Stimulated activated CD8-positive, alpha-beta memory T cell treated with anti-CD3 and anti-CD28 coated beads, Interleukin-15, amount 100 ng/mL, for 1 hour (primary cell): ENCODE measurements at regions not wholly inside any gene's neighbourhood (a gene's known extent, or its start where the extent isn't known, plus 50 kb on each side); places are given as distances from the start of the nearest gene placed in this dataset.
"Not testable (repeated sequence)": the region's sequence is repeated elsewhere in the genome, so short reads cannot be mapped to it uniquely, and the experiment has no call there.

Experiments used
- DNase-seq: peaks from one replicate; pipeline ENCODE4 v3.0.0-alpha.2; 2020; ENCODE audit warnings: low read depth

DNA sequence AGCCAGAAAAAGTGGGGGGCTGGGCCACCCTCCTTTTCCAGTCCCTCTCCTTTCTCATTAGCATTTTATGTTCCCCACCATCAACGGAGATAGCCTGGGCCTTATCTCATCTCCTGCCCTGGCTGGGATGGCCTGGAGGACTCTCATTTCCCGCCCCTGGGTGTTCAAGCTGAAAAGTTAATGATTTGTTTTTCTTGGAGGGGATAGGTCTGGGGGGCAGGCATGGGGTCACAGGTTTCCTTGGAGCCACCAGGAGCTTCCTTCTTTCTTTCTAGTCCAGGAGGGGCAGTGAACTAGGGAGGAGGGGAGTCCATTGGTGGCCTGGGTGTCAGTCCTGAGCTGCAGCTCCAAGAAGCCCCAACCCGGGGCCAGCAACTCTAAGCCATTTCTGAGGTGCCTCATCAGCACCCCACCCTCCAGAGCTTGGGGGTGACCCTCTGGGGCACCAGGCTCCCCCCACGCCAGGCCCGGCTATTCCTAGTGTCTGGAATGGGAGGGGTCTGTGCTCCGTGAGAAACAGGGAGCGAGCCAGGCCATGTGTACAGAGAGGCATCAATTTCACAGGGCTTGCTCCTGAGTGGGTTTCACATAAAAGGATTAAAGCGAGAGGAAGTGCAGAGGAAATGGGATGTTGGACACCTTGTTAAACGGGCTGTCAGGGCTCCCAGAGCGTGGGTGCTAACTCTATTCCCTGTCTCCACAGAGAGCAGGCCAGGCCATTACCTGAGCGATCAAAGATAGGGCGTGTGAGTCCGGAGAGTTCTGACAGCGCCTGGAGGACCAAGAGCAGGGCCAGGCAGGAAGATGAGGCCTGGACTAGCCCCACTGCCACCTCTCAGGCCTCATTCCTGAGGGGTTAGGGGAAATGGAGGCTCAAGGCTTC lies 90.6 kb upstream of the LHX1 start:
- DNase-seq = no peak

- DNase-seq = no peak
Measured at GRCh38 chr17:36848008-36848902, 89.0 kb upstream of the LHX1 start.

DNA sequence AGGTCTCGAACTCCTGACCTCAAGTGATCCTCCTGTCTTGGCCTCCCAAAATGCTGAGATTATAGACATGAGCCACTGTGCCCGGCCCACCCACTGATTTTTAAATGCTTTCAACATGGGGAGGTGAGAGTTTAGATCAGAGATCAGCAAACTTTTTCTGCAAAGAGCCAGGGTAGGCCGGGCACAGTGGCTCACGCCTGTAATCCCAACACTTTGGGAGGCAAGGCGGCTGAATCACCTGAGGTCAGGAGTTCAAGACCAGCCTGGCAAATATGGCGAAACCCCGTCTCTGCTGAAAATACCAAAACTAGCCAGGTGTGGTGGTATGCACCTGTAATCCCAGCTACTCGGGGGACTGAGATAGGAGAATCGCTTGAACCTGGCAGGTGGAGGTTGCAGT lies 88.3 kb upstream of the LHX1 start:
- DNase-seq = not testable (repeated sequence)

DNA sequence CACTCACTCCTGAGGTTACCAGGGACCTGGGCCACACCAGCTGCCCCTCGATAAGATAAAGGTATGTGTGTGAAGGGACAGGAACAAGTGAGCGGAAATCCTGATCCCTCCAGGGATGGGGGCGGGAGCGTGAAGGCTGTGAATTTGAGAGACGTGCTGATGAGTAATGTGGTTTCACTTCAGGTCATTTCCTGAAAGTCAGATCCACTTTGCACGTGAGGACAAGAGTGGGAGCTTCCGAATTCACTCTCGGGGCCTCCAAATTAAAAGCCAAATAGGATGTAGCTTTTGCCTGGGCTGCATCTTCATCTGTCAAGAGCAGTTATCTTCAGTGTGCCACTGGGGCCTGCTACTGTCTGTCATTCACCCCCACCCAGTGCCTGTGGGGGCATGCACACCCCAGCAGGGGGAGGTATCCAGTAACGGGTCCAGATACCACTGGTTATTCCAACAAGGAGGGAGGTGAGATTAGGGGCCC lies 87.4 kb upstream of the LHX1 start:
- DNase-seq = no peak

DNA sequence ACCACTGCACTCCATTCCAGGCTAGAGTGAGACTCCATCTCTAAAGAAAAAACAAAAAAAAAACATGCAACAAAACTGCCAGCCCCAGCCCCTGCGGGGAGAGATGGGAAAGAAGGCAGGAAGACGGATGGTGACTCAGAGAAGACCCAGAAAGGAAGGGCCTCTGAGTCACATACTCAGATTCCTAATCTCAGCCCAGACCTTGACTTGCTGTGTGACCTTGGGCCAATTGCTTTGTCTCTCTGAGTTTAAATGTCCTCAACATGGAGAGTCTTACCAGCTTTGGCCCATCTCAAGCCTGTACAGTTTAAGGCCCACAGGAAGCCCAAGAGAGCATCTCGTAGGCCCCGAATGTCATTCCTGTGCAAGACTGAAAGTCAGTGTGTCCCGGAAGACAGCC lies 86.5 kb upstream of the LHX1 start:
- DNase-seq = no peak

DNA sequence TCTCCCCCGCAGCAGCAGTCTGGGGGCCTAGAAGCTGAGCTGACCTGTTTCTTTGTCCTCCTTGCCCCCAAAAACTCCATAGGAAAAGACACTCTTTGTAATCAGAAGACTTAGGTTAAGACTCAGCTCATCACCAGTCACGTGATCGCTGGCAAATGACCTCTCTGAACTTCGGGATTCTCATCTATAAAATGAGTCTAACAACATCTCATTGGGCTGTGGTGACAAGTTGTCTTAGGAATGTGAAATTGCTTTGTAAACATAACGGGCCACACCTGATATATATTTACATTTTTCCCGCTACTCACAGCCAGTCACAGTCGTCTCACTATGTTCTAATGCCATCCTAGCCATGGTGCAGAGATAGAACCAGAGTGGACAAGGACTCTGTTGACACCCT lies 86.0 kb upstream of the LHX1 start:
- DNase-seq = no peak

DNA sequence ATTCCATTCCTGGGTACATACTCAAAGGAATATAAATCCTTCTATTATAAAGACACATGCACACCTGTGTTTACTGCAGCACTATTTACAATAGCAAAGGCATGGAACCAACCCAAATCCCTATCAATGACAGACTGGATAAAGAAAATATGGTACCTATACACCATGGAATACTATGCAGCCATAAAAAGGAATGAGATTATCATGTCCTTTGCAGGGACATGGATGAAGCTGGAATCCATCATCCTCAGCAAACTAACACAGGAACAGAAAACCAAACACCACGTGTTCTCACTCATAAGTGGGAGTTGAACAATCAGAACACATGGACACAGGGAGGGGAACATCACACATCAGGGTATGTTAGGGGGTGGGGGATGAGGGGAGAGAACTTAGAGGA lies 84.8 kb upstream of the LHX1 start:
- not testable (repeated sequence) for DNase-seq

- DNase-seq = no peak
Measured at GRCh38 chr17:36854982-36855381, 82.3 kb upstream of the LHX1 start.

- DNase-seq = no peak
Measured at GRCh38 chr17:36855459-36855858, 81.8 kb upstream of the LHX1 start.

DNA sequence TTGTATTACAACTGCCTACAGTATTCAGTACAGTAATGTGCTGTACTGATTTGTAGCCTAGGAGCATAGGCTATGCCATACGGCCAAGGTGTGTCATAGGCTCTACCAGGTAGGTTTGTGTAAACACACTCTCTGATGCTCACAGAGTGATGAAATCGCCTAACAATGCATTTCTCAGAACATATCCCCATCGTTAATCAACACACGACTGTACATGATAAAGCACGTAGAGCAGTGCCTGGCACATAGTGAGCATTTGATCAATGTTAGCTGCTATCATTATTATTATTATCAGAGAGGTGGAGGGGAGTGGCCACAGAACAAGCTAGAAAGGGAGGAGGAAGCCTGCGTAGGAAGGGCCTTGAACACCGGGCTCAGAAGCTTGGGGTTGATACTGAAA lies 81.1 kb upstream of the LHX1 start:
- DNase-seq = no peak

DNA sequence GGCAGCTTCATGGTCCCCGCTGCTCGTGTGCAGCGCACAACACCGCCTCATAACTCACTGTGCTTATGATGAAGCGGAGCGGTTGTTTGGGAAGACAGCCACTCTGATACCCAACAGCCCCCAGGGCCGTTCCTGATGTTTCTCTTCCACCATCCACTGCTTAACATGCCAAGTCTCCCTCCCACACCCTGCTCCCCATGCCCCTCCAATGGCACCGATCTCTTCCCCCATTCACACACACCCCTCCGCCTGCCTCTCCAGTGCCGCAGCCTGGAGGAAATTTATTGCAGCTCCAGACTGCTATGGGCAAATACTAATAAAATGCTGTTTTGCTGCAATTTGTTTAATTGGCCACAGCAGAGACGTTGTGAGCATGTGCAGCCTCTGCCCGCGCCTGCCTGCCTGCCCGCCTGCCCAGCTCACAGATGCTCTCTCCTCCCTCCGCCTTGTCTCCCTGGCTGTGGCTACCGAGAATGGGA lies 80.3 kb upstream of the LHX1 start:
- DNase-seq = no peak

DNA sequence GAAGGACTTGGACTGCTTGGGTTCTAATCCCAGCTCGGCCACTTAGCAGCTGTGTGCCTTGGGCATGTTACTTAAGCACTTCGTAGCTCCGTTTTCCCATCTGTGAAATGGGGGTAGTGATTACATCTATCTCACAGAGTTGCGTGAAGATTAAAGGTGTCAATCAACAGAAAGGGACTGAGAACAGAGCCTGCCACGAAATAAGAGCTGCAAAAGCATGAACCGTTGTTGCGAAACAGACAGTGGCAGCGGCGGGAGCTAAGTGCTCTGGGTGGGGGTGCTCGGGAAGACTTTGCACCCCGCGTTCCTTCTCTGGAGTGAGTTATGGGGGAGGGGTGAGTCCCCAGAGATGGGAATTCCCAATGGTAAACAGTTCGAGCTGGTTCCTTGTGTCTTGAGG lies 79.6 kb upstream of the LHX1 start:
- DNase-seq = no peak

DNA sequence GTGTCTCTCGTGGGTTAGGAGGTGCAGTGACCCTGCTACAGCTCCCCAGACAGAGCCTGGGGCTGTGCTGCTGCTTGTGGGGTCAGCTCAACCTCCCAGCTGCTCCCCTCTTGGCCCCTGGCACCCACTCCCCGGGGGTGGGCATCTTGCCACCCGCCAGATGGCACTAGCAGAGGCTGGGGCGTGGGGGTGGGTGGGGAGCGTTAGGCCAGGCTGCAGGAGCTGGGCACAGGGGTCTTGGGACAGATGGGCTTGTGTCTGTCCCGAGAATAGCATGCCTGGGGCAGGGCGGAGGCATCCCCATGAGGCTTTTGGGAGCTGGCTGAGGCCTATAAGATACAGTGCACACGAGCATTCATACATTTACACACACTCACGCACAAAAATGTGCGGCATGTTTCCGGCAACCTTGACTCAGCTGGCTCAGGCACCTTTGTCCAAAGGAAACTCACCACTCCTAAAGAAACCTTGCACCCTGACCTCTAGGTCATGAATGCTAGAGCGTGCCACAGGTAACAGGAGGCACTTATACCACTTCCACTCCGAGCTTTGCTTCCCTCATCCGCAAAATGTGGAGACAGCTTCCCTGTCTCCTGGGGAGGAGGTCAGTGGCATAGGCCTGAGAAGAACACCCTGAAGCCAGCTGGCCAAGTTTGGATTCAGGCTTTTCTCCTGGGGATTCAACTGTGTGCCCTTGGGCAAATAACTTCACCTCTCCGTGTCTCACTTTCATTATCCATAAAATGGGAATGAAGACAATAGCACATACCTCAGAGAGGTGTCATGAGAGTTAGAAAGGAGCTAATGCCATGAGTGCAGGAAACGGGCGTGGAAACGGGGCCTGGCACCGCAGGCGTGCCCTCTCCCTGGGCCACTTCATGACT lies 78.9 kb upstream of the LHX1 start:
- DNase-seq = no peak

DNA sequence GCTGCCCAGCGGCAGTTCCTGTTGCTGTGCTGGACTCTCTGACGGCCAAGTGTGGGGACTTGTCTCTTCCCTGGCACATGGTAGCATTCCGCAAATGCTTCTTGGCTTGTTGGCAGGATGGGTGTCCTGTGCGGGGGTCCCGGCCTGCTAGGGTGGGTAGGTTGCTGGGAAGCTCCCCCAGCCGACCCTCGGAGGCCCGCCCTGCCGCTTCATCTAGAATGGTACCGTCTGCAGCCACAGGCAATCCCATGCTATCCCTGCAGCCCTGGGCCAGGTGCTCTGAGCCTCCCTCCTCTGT lies 78.3 kb upstream of the LHX1 start:
- DNase-seq = no peak

GRCh38 chr17:36859706-36860105 lies 77.6 kb upstream of the LHX1 start:
- no peak for DNase-seq

DNA sequence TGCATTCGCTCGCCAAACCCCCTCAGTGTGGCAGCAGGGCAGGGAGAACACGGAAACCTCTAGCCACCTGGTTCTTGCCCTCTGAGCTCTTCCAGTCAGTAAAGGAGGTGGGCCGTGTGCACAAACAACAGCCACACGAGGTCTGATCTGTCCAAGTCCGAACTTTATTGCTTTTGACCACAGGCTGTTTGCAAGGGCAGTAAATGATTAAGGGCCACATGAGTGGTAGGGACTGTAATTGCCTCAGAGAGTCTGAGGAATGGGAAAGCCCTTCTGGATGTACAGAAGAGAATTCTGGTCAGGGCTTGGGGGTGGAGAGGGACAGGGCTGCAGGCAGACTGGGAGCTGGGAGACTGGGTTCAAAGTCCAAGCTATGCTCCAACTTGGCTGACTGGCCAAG lies 75.7 kb upstream of the LHX1 start:
- DNase-seq = no peak

GRCh38 chr17:36862116-36862920 lies 75.0 kb upstream of the LHX1 start:
- no peak for DNase-seq

GRCh38 chr17:36863131-36863530 lies 74.1 kb upstream of the LHX1 start:
- DNase-seq = no peak

GRCh38 chr17:36863676-36864612 lies 73.3 kb upstream of the LHX1 start:
- DNase-seq = no peak

- no peak for DNase-seq
Measured at GRCh38 chr17:36864827-36865430, 72.3 kb upstream of the LHX1 start.
